ENCODE measurements at regions not wholly inside any gene's neighbourhood (a gene's known extent, or its start where the extent isn't known, plus 50 kb on each side); places are given as distances from the start of the nearest gene placed in this dataset.

GRCh38 chr5:93192683-93193082, 388.3 kb downstream of the NR2F1-AS1 start:
- TF ChIP-seq, protein P1, sequence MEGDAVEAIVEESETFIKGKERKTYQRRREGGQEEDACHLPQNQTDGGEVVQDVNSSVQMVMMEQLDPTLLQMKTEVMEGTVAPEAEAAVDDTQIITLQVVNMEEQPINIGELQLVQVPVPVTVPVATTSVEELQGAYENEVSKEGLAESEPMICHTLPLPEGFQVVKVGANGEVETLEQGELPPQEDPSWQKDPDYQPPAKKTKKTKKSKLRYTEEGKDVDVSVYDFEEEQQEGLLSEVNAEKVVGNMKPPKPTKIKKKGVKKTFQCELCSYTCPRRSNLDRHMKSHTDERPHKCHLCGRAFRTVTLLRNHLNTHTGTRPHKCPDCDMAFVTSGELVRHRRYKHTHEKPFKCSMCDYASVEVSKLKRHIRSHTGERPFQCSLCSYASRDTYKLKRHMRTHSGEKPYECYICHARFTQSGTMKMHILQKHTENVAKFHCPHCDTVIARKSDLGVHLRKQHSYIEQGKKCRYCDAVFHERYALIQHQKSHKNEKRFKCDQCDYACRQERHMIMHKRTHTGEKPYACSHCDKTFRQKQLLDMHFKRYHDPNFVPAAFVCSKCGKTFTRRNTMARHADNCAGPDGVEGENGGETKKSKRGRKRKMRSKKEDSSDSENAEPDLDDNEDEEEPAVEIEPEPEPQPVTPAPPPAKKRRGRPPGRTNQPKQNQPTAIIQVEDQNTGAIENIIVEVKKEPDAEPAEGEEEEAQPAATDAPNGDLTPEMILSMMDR (IDR thresholded peaks at IDR 0.05): no peak
- no peak for ATAC-seq (ENCODE audit: low FRiP score)
- DNase-seq (ENCODE audit: low spot score): no peak

- TF ChIP-seq, protein P1 (IDR thresholded peaks at IDR 0.05): no peak
- ATAC-seq (ENCODE audit: low FRiP score) (no peak), DNase-seq (ENCODE audit: low spot score) (no peak)
Observed at GRCh38 chr5:93192087-93192486, 388.9 kb downstream of the NR2F1-AS1 start.

DNA sequence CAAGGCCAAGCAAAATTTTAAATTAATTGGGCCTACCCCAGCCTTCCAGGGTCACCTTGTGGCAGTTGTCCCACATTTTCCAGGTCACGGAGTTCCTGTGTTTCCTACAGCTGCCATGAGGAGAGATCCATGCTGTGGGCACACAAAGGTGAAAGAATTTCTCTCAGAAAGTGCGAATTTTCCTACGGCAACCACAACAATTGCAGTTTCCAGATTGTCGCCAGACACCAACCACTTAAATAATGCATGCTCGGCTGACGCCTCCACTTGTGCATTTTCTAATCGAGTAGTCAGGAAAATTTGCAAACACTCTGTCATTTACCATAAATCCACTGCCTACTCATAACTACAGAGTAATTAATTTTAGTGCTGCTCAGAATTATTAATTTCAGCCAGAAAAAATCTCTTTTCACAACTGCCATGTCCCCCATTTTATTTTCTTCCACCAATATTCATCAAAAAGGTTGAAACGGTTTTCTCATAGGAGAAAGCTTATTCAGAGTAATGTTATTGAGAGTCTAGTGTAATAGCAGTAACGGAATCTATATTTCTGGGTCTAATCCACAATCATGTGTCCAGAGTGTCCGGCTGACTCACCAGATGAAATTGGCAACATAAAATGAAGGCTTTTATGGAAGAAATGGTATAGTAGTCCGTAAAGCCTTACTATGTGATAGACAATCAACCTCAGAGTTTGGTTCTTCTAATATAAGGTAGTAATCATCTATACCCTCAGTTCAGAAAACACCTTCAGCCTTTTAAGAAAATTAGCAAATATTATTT, 389.8 kb downstream of the NR2F1-AS1 start:
- ATAC-seq (ENCODE audit: low FRiP score) (no peak), DNase-seq (ENCODE audit: low spot score) (no peak)
- TF ChIP-seq, protein P1 (IDR thresholded peaks at IDR 0.05): no peak

DNA sequence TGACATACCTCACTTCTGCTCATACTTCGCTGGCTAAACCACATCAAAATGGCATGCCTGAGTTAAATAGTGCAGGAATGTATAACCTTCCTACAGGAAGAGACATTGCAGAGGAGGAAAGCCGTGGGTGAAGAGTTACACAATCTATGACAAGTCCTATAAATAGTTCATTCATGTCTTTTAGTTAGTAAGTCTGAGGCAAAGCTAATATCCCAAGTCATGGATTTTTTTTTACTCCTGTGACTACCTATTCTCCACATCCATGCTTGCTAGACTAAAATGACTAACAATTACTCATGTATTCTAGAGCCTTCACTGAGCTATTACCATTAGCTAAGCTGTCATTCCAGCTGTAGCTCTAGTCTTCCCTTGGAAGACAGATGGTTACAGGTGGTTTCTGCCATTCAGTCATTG, 391.3 kb downstream of the NR2F1-AS1 start:
- TF ChIP-seq, protein P1 (IDR thresholded peaks at IDR 0.05): no peak
- DNase-seq (ENCODE audit: low spot score) (no peak), ATAC-seq (ENCODE audit: low FRiP score) (peak; percentile 81)

DNA sequence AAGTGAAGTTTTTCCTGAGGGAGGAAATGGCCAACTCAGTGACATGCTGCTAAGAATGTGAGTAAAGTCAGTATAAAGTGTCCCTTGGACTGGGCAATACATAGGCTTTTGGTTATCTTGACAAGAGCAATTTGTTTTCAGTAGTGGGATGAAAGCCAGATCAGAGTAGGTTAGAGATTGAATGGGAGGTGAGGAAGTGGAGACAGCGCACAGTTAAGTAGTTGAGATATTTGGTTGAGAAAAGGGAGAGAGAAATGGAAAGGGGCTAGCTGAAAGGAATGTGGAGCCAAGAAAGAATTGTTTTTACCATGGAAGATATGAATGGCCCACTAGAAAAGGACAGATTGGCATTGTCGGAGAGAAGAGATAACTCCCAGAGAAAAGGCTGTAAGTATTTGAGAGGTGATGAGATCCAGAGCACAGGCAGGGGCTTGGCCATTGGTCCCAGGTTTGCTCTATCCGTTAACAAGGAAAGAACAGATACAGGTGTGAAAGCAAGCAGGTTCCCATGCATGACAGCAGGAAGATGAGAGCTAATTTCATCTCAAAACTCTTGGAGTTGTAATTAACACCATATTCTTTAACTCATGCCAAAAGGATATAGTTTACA, 392.0 kb downstream of the NR2F1-AS1 start:
- DNase-seq (ENCODE audit: low spot score): no peak
- TF ChIP-seq, protein P1 (IDR thresholded peaks at IDR 0.05): no peak
- no peak for ATAC-seq (ENCODE audit: low FRiP score)

- TF ChIP-seq, protein P1 (IDR thresholded peaks at IDR 0.05): no peak
- DNase-seq (ENCODE audit: low spot score): no peak
- ATAC-seq (ENCODE audit: low FRiP score): no peak
Observed at GRCh38 chr5:93186076-93186682, 394.8 kb downstream of the NR2F1-AS1 start.
